ENCODE measurements at regions not wholly inside any gene's neighbourhood (a gene's known extent, or its start where the extent isn't known, plus 50 kb on each side); places are given as distances from the start of the nearest gene placed in this dataset.

- DNase-seq, result no peak
- no peak for ATAC-seq (ENCODE audit: low read depth)
Observed at GRCh38 chr1:38283696-38284470, 237.3 kb upstream of the POU3F1 start.

GRCh38 chr1:38279148-38279547 lies 232.6 kb upstream of the POU3F1 start:
- H3K4me1 Mint-ChIP-seq, result no peaks in the 10 kb centered on the region
- DNase-seq (no peak), ATAC-seq (ENCODE audit: low read depth) (no peak)
- H3K36me3 Mint-ChIP-seq, result peaks cover 2% of the 10 kb centered on the region
- H3K27me3 Mint-ChIP-seq, result peaks cover 7% of the 10 kb centered on the region
- no peak overlapping the region for H3K4me3 Mint-ChIP-seq
- POLR2A ChIA-PET, result no interaction called here
- H3K27ac Mint-ChIP-seq, result no peak overlapping the region
- H3K9me3 Mint-ChIP-seq, result peaks cover 12% of the 10 kb centered on the region

More at GRCh38 chr1:38283696-38284470, 237.3 kb upstream of the POU3F1 start:
- H3K9me3 Mint-ChIP-seq, result peaks cover 12% of the 10 kb centered on the region
- H3K27me3 Mint-ChIP-seq, result peaks cover 2% of the 10 kb centered on the region
- no peak overlapping the region for H3K4me3 Mint-ChIP-seq
- peaks cover 2% of the 10 kb centered on the region for H3K36me3 Mint-ChIP-seq
- no peak overlapping the region for H3K27ac Mint-ChIP-seq
- POLR2A ChIA-PET, result no interaction called here
- no peaks in the 10 kb centered on the region for H3K4me1 Mint-ChIP-seq

GRCh38 chr1:38277646-38278045 lies 231.1 kb upstream of the POU3F1 start:
- Mint-ChIP-seq H3K4me3 (no peak overlapping the region), H3K36me3 (peaks cover 2% of the 10 kb centered on the region), H3K27me3 (peaks cover 10% of the 10 kb centered on the region), H3K27ac (no peak overlapping the region), H3K4me1 (no peaks in the 10 kb centered on the region), H3K9me3 (peaks cover 12% of the 10 kb centered on the region)
- ATAC-seq (ENCODE audit: low read depth), result no peak
- DNase-seq, result no peak
- POLR2A ChIA-PET, result no interaction called here

GRCh38 chr1:38275960-38276359 lies 229.4 kb upstream of the POU3F1 start:
- Mint-ChIP-seq H3K27ac (no peak overlapping the region), H3K4me3 (no peak overlapping the region), H3K36me3 (peaks cover 2% of the 10 kb centered on the region), H3K9me3 (peaks cover 12% of the 10 kb centered on the region), H3K27me3 (peaks cover 18% of the 10 kb centered on the region), H3K4me1 (no peaks in the 10 kb centered on the region)
- ATAC-seq (ENCODE audit: low read depth), result no peak
- DNase-seq, result no peak
- POLR2A ChIA-PET, result no interaction called here

- Mint-ChIP-seq H3K4me1 (no peaks in the 10 kb centered on the region), H3K4me3 (no peak overlapping the region), H3K27ac (no peak overlapping the region), H3K9me3 (peaks cover 8% of the 10 kb centered on the region), H3K27me3 (peaks cover 22% of the 10 kb centered on the region), H3K36me3 (peaks cover 2% of the 10 kb centered on the region)
- no peak for DNase-seq
- ATAC-seq (ENCODE audit: low read depth), result no peak
- POLR2A ChIA-PET, result no interaction called here
Observed at GRCh38 chr1:38274974-38275373, 228.4 kb upstream of the POU3F1 start.

GRCh38 chr1:38273196-38273804 lies 226.7 kb upstream of the POU3F1 start:
- POLR2A ChIA-PET, result no interaction called here
- H3K27ac Mint-ChIP-seq, result no peak overlapping the region
- no peak for ATAC-seq (ENCODE audit: low read depth)

GRCh38 chr1:38272515-38272914 lies 225.9 kb upstream of the POU3F1 start:
- ATAC-seq (ENCODE audit: low read depth) (no peak), DNase-seq (no peak)
- peaks cover 18% of the 10 kb centered on the region for H3K27me3 Mint-ChIP-seq
- no peaks in the 10 kb centered on the region for H3K36me3 Mint-ChIP-seq
- H3K27ac Mint-ChIP-seq, result no peak overlapping the region
- no peaks in the 10 kb centered on the region for H3K9me3 Mint-ChIP-seq
- no peak overlapping the region for H3K4me3 Mint-ChIP-seq
- no peaks in the 10 kb centered on the region for H3K4me1 Mint-ChIP-seq
- POLR2A ChIA-PET, result no interaction called here

More at GRCh38 chr1:38273196-38273804, 226.7 kb upstream of the POU3F1 start:
- no peaks in the 10 kb centered on the region for H3K9me3 Mint-ChIP-seq
- H3K27me3 Mint-ChIP-seq, result peaks cover 20% of the 10 kb centered on the region
- H3K4me1 Mint-ChIP-seq, result no peaks in the 10 kb centered on the region
- no peak for DNase-seq
- no peaks in the 10 kb centered on the region for H3K36me3 Mint-ChIP-seq
- no peak overlapping the region for H3K4me3 Mint-ChIP-seq

GRCh38 chr1:38270849-38271633 lies 224.4 kb upstream of the POU3F1 start:
- H3K9me3 Mint-ChIP-seq, result no peaks in the 10 kb centered on the region
- no peak overlapping the region for H3K27ac Mint-ChIP-seq
- POLR2A ChIA-PET, result no interaction called here
- peaks cover 24% of the 10 kb centered on the region for H3K27me3 Mint-ChIP-seq
- no peak overlapping the region for H3K4me3 Mint-ChIP-seq
- DNase-seq, result no peak
- ATAC-seq (ENCODE audit: low read depth), result no peak
- no peaks in the 10 kb centered on the region for H3K36me3 Mint-ChIP-seq
- H3K4me1 Mint-ChIP-seq, result no peaks in the 10 kb centered on the region

- H3K9me3 Mint-ChIP-seq, result no peaks in the 10 kb centered on the region
- DNase-seq (no peak), ATAC-seq (ENCODE audit: low read depth) (no peak)
- H3K4me3 Mint-ChIP-seq, result no peak overlapping the region
- no peaks in the 10 kb centered on the region for H3K4me1 Mint-ChIP-seq
- no peak overlapping the region for H3K27ac Mint-ChIP-seq
- no peaks in the 10 kb centered on the region for H3K36me3 Mint-ChIP-seq
- H3K27me3 Mint-ChIP-seq, result peaks cover 24% of the 10 kb centered on the region
- POLR2A ChIA-PET, result no interaction called here
Observed at GRCh38 chr1:38269923-38270848, 223.6 kb upstream of the POU3F1 start.

GRCh38 chr1:38268226-38268625 lies 221.6 kb upstream of the POU3F1 start:
- Mint-ChIP-seq H3K27me3 (peaks cover 21% of the 10 kb centered on the region), H3K4me3 (no peak overlapping the region), H3K36me3 (no peaks in the 10 kb centered on the region), H3K4me1 (no peaks in the 10 kb centered on the region), H3K27ac (no peak overlapping the region), H3K9me3 (no peaks in the 10 kb centered on the region)
- POLR2A ChIA-PET, result no interaction called here
- no peak for DNase-seq
- ATAC-seq (ENCODE audit: low read depth), result no peak

GRCh38 chr1:38267037-38268036 lies 220.7 kb upstream of the POU3F1 start:
- Mint-ChIP-seq H3K4me3 (no peak overlapping the region), H3K27ac (no peak overlapping the region), H3K4me1 (no peaks in the 10 kb centered on the region), H3K9me3 (no peaks in the 10 kb centered on the region), H3K36me3 (no peaks in the 10 kb centered on the region), H3K27me3 (peaks cover 19% of the 10 kb centered on the region)
- POLR2A ChIA-PET, result no interaction called here
- DNase-seq (no peak), ATAC-seq (ENCODE audit: low read depth) (no peak)

GRCh38 chr1:38266197-38266520 lies 219.6 kb upstream of the POU3F1 start:
- ATAC-seq (ENCODE audit: low read depth) (no peak), DNase-seq (no peak)
- Mint-ChIP-seq H3K27ac (no peak overlapping the region), H3K4me3 (no peak overlapping the region), H3K9me3 (no peaks in the 10 kb centered on the region), H3K27me3 (peaks cover 18% of the 10 kb centered on the region), H3K4me1 (no peaks in the 10 kb centered on the region), H3K36me3 (no peaks in the 10 kb centered on the region)
- POLR2A ChIA-PET, result no interaction called here

Data from activated naive CD8-positive, alpha-beta T cell treated with anti-CD3 and anti-CD28 coated beads, Interleukin-2, amount 10 ng/mL, durations not matched to agents 7 days and 5 days (primary cell).